GM21529 (cell line): ENCODE measurements at regions not wholly inside any gene's neighbourhood (a gene's known extent, or its start where the extent isn't known, plus 50 kb on each side); places are given as distances from the start of the nearest gene placed in this dataset.
"Not testable (repeated sequence)": the region's sequence is repeated elsewhere in the genome, so short reads cannot be mapped to it uniquely, and the experiment has no call there.

Source experiments
- ATAC-seq: cut with Tn5 transposase; IDR thresholded peaks from one replicate; pipeline ENCODE4 v1.9.1; 2021; ENCODE audit not compliant: unreplicated experiment

- no peak for ATAC-seq
Observed at GRCh38 chr19:29060813-29061364, 152.1 kb downstream of the UQCRFS1 start.

GRCh38 chr19:29056535-29056934 lies 156.4 kb downstream of the UQCRFS1 start:
- no peak for ATAC-seq

- no peak for ATAC-seq
Observed at GRCh38 chr19:29054886-29055675, 157.9 kb downstream of the UQCRFS1 start.

GRCh38 chr19:29048873-29049272 lies 164.1 kb downstream of the UQCRFS1 start:
- ATAC-seq, result no peak

- no peak for ATAC-seq
Observed at GRCh38 chr19:29045679-29046254, 167.2 kb downstream of the UQCRFS1 start.

- ATAC-seq, result no peak
Observed at GRCh38 chr19:29044037-29044436, 168.9 kb downstream of the UQCRFS1 start.

- ATAC-seq, result no peak
Observed at GRCh38 chr19:29042450-29042849, 170.5 kb downstream of the UQCRFS1 start.

GRCh38 chr19:29040951-29041350 lies 172.0 kb downstream of the UQCRFS1 start:
- ATAC-seq, result no peak

- no peak for ATAC-seq
Observed at GRCh38 chr19:29040292-29040691, 172.7 kb downstream of the UQCRFS1 start.

GRCh38 chr19:29039036-29039435 lies 173.9 kb downstream of the UQCRFS1 start:
- ATAC-seq, result not testable (repeated sequence)

- no peak for ATAC-seq
Observed at GRCh38 chr19:29031216-29031615, 181.7 kb downstream of the UQCRFS1 start.

- no peak for ATAC-seq
Observed at GRCh38 chr19:29029268-29029958, 183.5 kb downstream of the UQCRFS1 start.

GRCh38 chr19:29022599-29022998 lies 190.4 kb downstream of the UQCRFS1 start:
- no peak for ATAC-seq

- no peak for ATAC-seq
Observed at GRCh38 chr19:29022165-29022564, 190.8 kb downstream of the UQCRFS1 start.

GRCh38 chr19:29021232-29021916 lies 191.6 kb downstream of the UQCRFS1 start:
- ATAC-seq, result no peak

GRCh38 chr19:29019403-29019802 lies 193.5 kb downstream of the UQCRFS1 start:
- no peak for ATAC-seq

- ATAC-seq, result no peak
Observed at GRCh38 chr19:29018542-29018941, 194.4 kb downstream of the UQCRFS1 start.

- ATAC-seq, result no peak
Observed at GRCh38 chr19:29017788-29018187, 195.2 kb downstream of the UQCRFS1 start.

GRCh38 chr19:29016926-29017760 lies 195.8 kb downstream of the UQCRFS1 start:
- no peak for ATAC-seq

GRCh38 chr19:29016353-29016752 lies 196.6 kb downstream of the UQCRFS1 start:
- ATAC-seq, result no peak
